A549 (cell line): ENCODE measurements at regions not wholly inside any gene's neighbourhood (a gene's known extent, or its start where the extent isn't known, plus 50 kb on each side); places are given as distances from the start of the nearest gene placed in this dataset.

Experiments used
- ATAC-seq, 2 experiments: fragments of 200-7000 bp in 1 of 2; fragments of >200 bp in 1 of 2; cut with Nextera tagmentation in 1 of 2; cut with Tn5 transposase in 1 of 2; 3 replicates each; pipeline versions ENCODE4 v1.8.0 to v1.9.1; 2018 to 2020; ENCODE audit warnings: mild to moderate bottlenecking in 1 of 2, moderate library complexity in 1 of 2
- CTCF ChIA-PET: fragments of 300-600 bp; sonication (Branson Sonifier 250); formaldehyde crosslinking; extraction: SDS; loops from one replicate; lab custom pipeline; 2021; ENCODE audit warnings: antibody characterized with exemption, inconsistent platforms; lab: Yijun Ruan, JAX
- POLR2A ChIA-PET: fragments of 350-600 bp; formaldehyde crosslinking; extraction: SDS; loops from one replicate; lab custom pipeline; 2021; ENCODE audit warnings: antibody characterized with exemption, inconsistent platforms; lab: Yijun Ruan, JAX
- DNase-seq, 2 experiments: peaks; one replicate each; pipeline versions ENCODE4 v3.0.0 to v3.0.0-alpha.2; 2011 to 2016; ENCODE audit warnings: low read depth in 1 of 2, low spot score in 1 of 2
- FAIRE-seq: peaks from 2 replicates; lab custom pipeline; 2011; peaks lifted over from hg19 to GRCh38; lab: Jason Lieb, UNC
- H3K27ac ChIP-seq, 2 experiments: fragments of >200 bp; sonication (Bioruptor Twin); formaldehyde crosslinking; 3 replicates each; pipeline ENCODE4 v1.5.1; 2016 to 2017
- H3K4me1 ChIP-seq: fragments of >200 bp; sonication (Bioruptor Twin); formaldehyde crosslinking; 3 replicates; pipeline ENCODE4 v1.6.1; 2016
- H3K4me2 ChIP-seq: fragments of >200 bp; sonication (Bioruptor Twin); formaldehyde crosslinking; 3 replicates; pipeline ENCODE4 v1.6.1; 2016
- H3K4me3 ChIP-seq: fragments of >200 bp; sonication (Bioruptor Twin); formaldehyde crosslinking; 3 replicates; pipeline ENCODE4 v1.5.1; 2016
- H3K9me3 ChIP-seq: fragments of >200 bp; sonication (Bioruptor Twin); formaldehyde crosslinking; 3 replicates; pipeline ENCODE4 v1.6.1; 2016
- BHLHE40 ChIP-seq: IDR thresholded peaks from 2 replicates; pipeline ENCODE4 v1.6.1; 2012; ENCODE audit warnings: low read depth, low read length, inconsistent platforms
- CBX8 ChIP-seq: fragments of 200-600 bp; sonication (generic); IDR thresholded peaks from 2 replicates; pipeline ENCODE4 v1.6.1; 2016
- CEBPB ChIP-seq, 2 experiments: fragments of >200 bp in 1 of 2; sonication (Bioruptor Twin) in 1 of 2; formaldehyde crosslinking in 1 of 2; IDR thresholded peaks; 2 replicates each; pipeline ENCODE4 v1.6.1; 2012 to 2016
- CHD4 ChIP-seq: fragments of 200-600 bp; sonication (generic); IDR thresholded peaks from 2 replicates; pipeline ENCODE4 v1.6.1; 2016; ENCODE audit warnings: antibody characterized with exemption, mild to moderate bottlenecking, borderline replicate concordance
- EHF ChIP-seq: fragments of 250-450 bp; sonication (Bioruptor Pico); IDR thresholded peaks from 2 replicates; pipeline ENCODE4 v1.5.0; 2020; ENCODE audit warnings: mild to moderate bottlenecking
- ESRRA ChIP-seq: fragments of 150-350 bp; IDR thresholded peaks from 2 replicates; pipeline ENCODE4 v1.6.1; 2014; ENCODE audit warnings: mild to moderate bottlenecking, low read length, borderline replicate concordance
- FOSL2 ChIP-seq, 2 experiments: fragments of 450-650 bp in 1 of 2; fragments of >200 bp in 1 of 2; sonication (Bioruptor Twin) in 1 of 2; formaldehyde crosslinking; IDR thresholded peaks; 2 replicates each; pipeline versions ENCODE4 v1.5.0 to v1.6.1; 2016 to 2020; ENCODE audit warnings: mild to moderate bottlenecking in 1 of 2, moderate library complexity in 1 of 2
- GATA3 ChIP-seq: IDR thresholded peaks from 2 replicates; pipeline ENCODE4 v1.6.1; 2012; ENCODE audit warnings: borderline replicate concordance
- HDAC2 ChIP-seq: fragments of 200-600 bp; sonication (generic); IDR thresholded peaks from 2 replicates; pipeline ENCODE4 v1.6.1; 2016
- HEYL ChIP-seq: fragments of 250-450 bp; sonication (Bioruptor Pico); IDR thresholded peaks from 2 replicates; pipeline ENCODE4 v1.8.0; 2021; ENCODE audit warnings: mild to moderate bottlenecking, moderate library complexity
- KDM1A ChIP-seq: fragments of 200-600 bp; sonication (generic); IDR thresholded peaks from 2 replicates; pipeline ENCODE4 v1.6.1; 2016; ENCODE audit warnings: low read depth, mild to moderate bottlenecking
- MAFK ChIP-seq: fragments of 450-650 bp; IDR thresholded peaks from 2 replicates; pipeline ENCODE4 v1.6.1; 2014; ENCODE audit not compliant: partially characterized antibody
- MYC ChIP-seq: IDR thresholded peaks from 2 replicates; pipeline ENCODE4 v1.6.1; 2012; ENCODE audit warnings: mild to moderate bottlenecking, inconsistent platforms, low read length, improper control_type of control experiment, borderline replicate concordance
- NFE2L2 ChIP-seq: fragments of 150-350 bp; conservative IDR thresholded peaks from 2 replicates; pipeline ENCODE4 v1.6.1; 2014; ENCODE audit warnings: low read length
- NR3C1 ChIP-seq: fragments of >200 bp; sonication (Bioruptor Twin); formaldehyde crosslinking; IDR thresholded peaks from 3 replicates; pipeline ENCODE4 v1.6.1; 2017
- POLR2AphosphoS2 ChIP-seq: conservative IDR thresholded peaks from 2 replicates; pipeline ENCODE4 v1.6.1; 2012; ENCODE audit warnings: low read length, improper control_type of control experiment, inconsistent platforms
- RFX5 ChIP-seq: fragments of 450-650 bp; IDR thresholded peaks from 2 replicates; pipeline ENCODE4 v1.7.1; 2014; ENCODE audit warnings: antibody characterized with exemption, mild to moderate bottlenecking, moderate library complexity
- TFCP2L1 ChIP-seq: fragments of 250-450 bp; sonication (Bioruptor Pico); IDR thresholded peaks from 2 replicates; pipeline ENCODE4 v1.5.0; 2021; ENCODE audit warnings: mild to moderate bottlenecking
- ZC3H11A ChIP-seq: fragments of 450-650 bp; IDR thresholded peaks from 2 replicates; pipeline ENCODE4 v1.6.1; 2014; ENCODE audit warnings: antibody characterized with exemption, mild to moderate bottlenecking
- ZSCAN20 ChIP-seq: fragments of 250-450 bp; sonication (Bioruptor Pico); IDR thresholded peaks from 2 replicates; pipeline ENCODE4 v1.8.0; 2022; ENCODE audit warnings: mild to moderate bottlenecking, moderate library complexity
- whole genome bisulfite sequencing: methylation state at CpG from one replicate; pipeline ENCODE4 v1.1.6; 2017; ENCODE audit errors: missing lambda C conversion rate; 5-methylcytosine and 5-hydroxymethylcytosine counted together
- TF ChIP-seq, protein P1 (sequence below): IDR thresholded peaks from 2 replicates; pipeline ENCODE4 v1.6.1; 2012
- TF ChIP-seq, protein P2 (sequence below): fragments of 250-450 bp; sonication (Bioruptor Pico); IDR thresholded peaks from 2 replicates; pipeline ENCODE4 v1.5.0; 2021; ENCODE audit warnings: mild to moderate bottlenecking, moderate library complexity, borderline replicate concordance
- TF ChIP-seq, protein P3 (sequence below): fragments of 200-600 bp; sonication (generic); IDR thresholded peaks from 2 replicates; pipeline ENCODE4 v1.6.1; 2016; ENCODE audit warnings: antibody characterized with exemption, mild to moderate bottlenecking, moderate library complexity
- TF ChIP-seq, protein P4 (sequence below): fragments of 250-450 bp; sonication (Bioruptor Pico); IDR thresholded peaks from 2 replicates; pipeline ENCODE4 v1.5.0; 2020; ENCODE audit warnings: low read depth, mild to moderate bottlenecking, moderate library complexity
- TF ChIP-seq, protein P5 (sequence below): IDR thresholded peaks from 2 replicates; pipeline ENCODE4 v1.6.1; 2012
- TF ChIP-seq, protein P6 (sequence below): fragments of >200 bp; sonication (Bioruptor Twin); formaldehyde crosslinking; IDR thresholded peaks from 3 replicates; pipeline ENCODE4 v1.5.1; 2016

DNA sequence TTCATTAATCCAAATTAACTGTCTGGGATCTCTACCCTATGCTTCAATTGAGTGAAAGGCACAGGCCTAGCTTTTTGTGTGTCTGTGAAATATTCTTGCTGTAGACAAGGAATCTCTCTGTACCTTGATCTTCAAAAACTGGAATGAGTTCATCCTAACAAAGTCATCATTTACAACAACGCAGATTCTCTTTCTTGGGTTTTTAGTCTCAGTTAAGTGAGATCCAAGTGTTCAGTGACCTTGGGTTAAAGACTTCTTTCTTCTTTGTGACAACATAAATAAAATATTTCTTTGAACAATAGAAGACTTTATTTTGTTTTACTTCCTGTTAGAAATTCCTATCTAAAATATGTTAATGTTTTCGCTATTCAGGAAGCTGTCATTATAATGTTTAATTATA is 192.2 kb upstream of the LMNTD1 start:
- CTCF ChIA-PET: no interaction called here
- FAIRE-seq (no peak), ATAC-seq (no peak), DNase-seq (no peak)
- Histone ChIP-seq H3K9me3 (no peaks in the 10 kb centered on the region), H3K4me3 (no peak overlapping the region), H3K27ac (no peak overlapping the region), H3K4me1 (no peaks in the 10 kb centered on the region), H3K4me2 (no peak overlapping the region)
- 69% methylated on average over 2 of the region's 2 CpGs for WGBS
- POLR2A ChIA-PET: no interaction called here
- no peak for TF ChIP-seq HDAC2
- TF ChIP-seq RFX5: no peak
- TF ChIP-seq, protein P1, sequence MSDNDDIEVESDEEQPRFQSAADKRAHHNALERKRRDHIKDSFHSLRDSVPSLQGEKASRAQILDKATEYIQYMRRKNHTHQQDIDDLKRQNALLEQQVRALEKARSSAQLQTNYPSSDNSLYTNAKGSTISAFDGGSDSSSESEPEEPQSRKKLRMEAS: no peak
- TF ChIP-seq EHF (CRISPR knock-in tag): no peak
- no peak for TF ChIP-seq CBX8
- no peak for TF ChIP-seq CHD4
- no peak for TF ChIP-seq HEYL
- TF ChIP-seq ZC3H11A: no peak
- TF ChIP-seq, protein P2, sequence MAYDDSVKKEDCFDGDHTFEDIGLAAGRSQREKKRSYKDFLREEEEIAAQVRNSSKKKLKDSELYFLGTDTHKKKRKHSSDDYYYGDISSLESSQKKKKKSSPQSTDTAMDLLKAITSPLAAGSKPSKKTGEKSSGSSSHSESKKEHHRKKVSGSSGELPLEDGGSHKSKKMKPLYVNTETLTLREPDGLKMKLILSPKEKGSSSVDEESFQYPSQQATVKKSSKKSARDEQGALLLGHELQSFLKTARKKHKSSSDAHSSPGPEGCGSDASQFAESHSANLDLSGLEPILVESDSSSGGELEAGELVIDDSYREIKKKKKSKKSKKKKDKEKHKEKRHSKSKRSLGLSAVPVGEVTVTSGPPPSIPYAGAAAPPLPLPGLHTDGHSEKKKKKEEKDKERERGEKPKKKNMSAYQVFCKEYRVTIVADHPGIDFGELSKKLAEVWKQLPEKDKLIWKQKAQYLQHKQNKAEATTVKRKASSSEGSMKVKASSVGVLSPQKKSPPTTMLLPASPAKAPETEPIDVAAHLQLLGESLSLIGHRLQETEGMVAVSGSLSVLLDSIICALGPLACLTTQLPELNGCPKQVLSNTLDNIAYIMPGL: no peak
- TF ChIP-seq GATA3: no peak
- no peak for TF ChIP-seq KDM1A
- TF ChIP-seq, protein P3, sequence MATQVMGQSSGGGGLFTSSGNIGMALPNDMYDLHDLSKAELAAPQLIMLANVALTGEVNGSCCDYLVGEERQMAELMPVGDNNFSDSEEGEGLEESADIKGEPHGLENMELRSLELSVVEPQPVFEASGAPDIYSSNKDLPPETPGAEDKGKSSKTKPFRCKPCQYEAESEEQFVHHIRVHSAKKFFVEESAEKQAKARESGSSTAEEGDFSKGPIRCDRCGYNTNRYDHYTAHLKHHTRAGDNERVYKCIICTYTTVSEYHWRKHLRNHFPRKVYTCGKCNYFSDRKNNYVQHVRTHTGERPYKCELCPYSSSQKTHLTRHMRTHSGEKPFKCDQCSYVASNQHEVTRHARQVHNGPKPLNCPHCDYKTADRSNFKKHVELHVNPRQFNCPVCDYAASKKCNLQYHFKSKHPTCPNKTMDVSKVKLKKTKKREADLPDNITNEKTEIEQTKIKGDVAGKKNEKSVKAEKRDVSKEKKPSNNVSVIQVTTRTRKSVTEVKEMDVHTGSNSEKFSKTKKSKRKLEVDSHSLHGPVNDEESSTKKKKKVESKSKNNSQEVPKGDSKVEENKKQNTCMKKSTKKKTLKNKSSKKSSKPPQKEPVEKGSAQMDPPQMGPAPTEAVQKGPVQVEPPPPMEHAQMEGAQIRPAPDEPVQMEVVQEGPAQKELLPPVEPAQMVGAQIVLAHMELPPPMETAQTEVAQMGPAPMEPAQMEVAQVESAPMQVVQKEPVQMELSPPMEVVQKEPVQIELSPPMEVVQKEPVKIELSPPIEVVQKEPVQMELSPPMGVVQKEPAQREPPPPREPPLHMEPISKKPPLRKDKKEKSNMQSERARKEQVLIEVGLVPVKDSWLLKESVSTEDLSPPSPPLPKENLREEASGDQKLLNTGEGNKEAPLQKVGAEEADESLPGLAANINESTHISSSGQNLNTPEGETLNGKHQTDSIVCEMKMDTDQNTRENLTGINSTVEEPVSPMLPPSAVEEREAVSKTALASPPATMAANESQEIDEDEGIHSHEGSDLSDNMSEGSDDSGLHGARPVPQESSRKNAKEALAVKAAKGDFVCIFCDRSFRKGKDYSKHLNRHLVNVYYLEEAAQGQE: no peak
- TF ChIP-seq NR3C1: no peak
- no peak for TF ChIP-seq FOSL2 (IDR thresholded peaks at IDR 0.05)
- no peak for TF ChIP-seq FOSL2 (CRISPR knock-in tag; IDR thresholded peaks at IDR 0.05)
- TF ChIP-seq, protein P4, sequence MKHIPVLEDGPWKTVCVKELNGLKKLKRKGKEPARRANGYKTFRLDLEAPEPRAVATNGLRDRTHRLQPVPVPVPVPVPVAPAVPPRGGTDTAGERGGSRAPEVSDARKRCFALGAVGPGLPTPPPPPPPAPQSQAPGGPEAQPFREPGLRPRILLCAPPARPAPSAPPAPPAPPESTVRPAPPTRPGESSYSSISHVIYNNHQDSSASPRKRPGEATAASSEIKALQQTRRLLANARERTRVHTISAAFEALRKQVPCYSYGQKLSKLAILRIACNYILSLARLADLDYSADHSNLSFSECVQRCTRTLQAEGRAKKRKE (CRISPR knock-in tag): no peak
- TF ChIP-seq, protein P5, sequence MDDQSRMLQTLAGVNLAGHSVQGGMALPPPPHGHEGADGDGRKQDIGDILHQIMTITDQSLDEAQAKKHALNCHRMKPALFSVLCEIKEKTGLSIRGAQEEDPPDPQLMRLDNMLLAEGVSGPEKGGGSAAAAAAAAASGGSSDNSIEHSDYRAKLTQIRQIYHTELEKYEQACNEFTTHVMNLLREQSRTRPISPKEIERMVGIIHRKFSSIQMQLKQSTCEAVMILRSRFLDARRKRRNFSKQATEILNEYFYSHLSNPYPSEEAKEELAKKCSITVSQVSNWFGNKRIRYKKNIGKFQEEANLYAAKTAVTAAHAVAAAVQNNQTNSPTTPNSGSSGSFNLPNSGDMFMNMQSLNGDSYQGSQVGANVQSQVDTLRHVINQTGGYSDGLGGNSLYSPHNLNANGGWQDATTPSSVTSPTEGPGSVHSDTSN: no peak
- no peak for TF ChIP-seq MYC

DNA sequence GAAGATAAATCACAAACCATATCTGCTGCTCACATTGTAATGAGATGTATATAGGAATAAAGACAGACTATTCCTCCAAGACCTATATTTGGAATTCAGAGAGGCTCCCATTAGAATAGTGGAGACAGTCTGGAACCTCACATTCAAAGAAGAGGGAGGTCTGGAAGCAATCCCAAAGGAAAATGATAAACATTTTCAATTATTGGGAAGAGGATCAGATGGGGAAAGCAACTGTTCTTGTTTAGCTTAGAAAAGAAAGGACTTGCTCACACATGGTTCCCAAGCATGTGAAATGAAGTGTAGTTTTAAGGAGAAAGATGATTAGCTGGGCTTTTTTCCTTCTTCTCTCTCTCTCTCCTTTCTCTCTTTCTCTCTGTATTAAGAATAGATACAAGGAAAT is 193.0 kb upstream of the LMNTD1 start:
- FAIRE-seq (no peak), ATAC-seq (no peak)
- POLR2A ChIA-PET: no interaction called here
- TF ChIP-seq, protein P6, sequence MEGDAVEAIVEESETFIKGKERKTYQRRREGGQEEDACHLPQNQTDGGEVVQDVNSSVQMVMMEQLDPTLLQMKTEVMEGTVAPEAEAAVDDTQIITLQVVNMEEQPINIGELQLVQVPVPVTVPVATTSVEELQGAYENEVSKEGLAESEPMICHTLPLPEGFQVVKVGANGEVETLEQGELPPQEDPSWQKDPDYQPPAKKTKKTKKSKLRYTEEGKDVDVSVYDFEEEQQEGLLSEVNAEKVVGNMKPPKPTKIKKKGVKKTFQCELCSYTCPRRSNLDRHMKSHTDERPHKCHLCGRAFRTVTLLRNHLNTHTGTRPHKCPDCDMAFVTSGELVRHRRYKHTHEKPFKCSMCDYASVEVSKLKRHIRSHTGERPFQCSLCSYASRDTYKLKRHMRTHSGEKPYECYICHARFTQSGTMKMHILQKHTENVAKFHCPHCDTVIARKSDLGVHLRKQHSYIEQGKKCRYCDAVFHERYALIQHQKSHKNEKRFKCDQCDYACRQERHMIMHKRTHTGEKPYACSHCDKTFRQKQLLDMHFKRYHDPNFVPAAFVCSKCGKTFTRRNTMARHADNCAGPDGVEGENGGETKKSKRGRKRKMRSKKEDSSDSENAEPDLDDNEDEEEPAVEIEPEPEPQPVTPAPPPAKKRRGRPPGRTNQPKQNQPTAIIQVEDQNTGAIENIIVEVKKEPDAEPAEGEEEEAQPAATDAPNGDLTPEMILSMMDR: no peak
- no peak for TF ChIP-seq BHLHE40
- TF ChIP-seq MAFK: no peak
- TF ChIP-seq ESRRA: no peak
- no peak for TF ChIP-seq CEBPB (IDR thresholded peaks at IDR 0.05)
- TF ChIP-seq, protein P1: no peak
- no peak for TF ChIP-seq NFE2L2
- no peak for TF ChIP-seq ZSCAN20 (CRISPR knock-in tag)
- TF ChIP-seq, protein P3: no peak
- no peak for TF ChIP-seq TFCP2L1 (CRISPR knock-in tag)
- TF ChIP-seq POLR2AphosphoS2: no peak

More for the DNA sequence above, 193.0 kb upstream of the LMNTD1 start:
- no peak for DNase-seq
- Histone ChIP-seq H3K9me3 (no peaks in the 10 kb centered on the region), H3K4me1 (no peaks in the 10 kb centered on the region), H3K27ac (no peak overlapping the region), H3K4me2 (no peak overlapping the region), H3K4me3 (no peak overlapping the region)
- CTCF ChIA-PET: no interaction called here
